NCI-H128 (cell line): ENCODE measurements at regions not wholly inside any gene's neighbourhood (a gene's known extent, or its start where the extent isn't known, plus 50 kb on each side); places are given as distances from the start of the nearest gene placed in this dataset.

Experiments used
- DNase-seq: peaks from one replicate; lab custom pipeline; 2025; ENCODE audit not compliant: unreplicated experiment; lab: John Stamatoyannopoulos, UW

GRCh38 chr4:18366892-18367291 is 345.3 kb upstream of the LCORL start:
- DNase-seq, result no peak

DNA sequence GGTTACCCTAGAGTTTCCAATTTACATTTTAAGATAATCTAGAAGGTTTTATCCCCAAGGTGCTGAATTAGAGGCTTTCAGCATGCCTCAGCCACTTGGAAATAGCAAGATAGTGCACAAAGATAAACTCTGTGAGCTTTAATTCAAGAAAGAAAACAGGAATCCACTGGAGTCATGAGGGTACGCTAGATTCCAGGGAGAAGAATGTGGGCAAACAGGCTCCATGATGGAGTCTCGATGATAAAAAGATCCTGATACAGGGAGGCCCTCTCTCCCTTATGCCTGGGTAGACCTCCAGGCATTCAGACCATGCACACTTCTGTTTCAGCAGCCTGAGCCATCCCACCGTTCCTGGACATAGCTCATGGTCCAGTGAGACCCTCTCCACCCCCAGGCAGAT is 344.6 kb upstream of the LCORL start:
- no peak for DNase-seq

DNA sequence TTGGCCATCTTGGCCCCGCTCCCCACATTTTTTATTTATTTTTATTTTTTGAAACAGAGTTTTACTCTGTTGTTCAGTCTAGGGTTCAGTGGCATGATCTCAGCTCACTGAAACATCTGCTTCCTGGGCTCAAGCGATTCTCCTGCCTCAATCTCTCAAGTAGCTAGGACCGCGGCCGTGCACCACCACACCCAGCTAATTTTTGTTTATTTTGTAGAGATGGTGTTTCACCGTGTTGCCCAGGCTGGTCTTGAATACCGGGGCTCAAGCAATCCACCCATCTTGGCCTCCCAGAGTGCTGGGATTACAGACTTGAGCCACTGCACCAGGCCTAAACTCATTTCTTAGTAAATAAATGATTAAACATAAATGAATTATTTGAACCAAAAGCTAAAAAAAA is 322.0 kb upstream of the LCORL start:
- DNase-seq, result no peak

DNA sequence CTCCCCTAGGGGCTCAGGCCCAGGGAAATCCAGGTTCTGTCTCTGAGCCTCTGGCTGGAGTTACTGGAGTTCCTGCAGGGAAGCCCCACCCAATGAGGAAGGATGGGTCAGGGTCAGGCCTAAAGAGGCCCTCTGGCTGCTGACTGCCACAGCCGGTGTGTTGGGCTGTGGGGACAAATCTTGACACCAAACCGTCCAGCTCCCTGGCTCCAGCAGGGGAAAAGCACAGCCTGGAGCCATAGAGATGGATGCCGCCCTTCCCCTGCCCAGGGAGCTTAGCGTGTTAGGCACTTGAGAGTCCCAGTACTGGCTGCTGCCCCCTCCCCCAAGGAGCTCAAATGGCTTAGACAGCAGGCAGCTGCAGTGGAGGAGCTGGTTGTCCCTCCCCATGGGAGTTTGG is 321.3 kb upstream of the LCORL start:
- DNase-seq, result no peak

GRCh38 chr4:18321956-18322530 is 300.5 kb upstream of the LCORL start:
- peak; percentile 33 for DNase-seq

DNA sequence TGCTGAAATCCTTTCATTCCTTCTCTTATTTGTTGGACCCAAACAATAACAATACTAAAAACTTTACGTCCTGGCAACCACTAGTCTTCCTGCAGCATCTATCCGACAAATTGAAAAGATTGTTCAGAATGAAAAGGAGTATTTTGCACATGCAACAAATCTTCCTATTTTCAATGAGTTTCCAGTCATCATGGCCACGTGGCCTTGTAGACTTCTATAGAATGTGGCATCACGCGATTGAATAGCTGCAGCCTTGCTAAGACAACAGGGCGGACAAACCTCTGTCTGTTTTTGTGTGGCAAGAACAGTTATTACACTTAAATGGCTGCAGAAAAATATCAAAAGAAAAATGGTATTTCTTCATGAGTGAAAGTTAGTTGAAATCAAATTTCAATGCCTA is 297.9 kb upstream of the LCORL start:
- DNase-seq, result no peak

DNA sequence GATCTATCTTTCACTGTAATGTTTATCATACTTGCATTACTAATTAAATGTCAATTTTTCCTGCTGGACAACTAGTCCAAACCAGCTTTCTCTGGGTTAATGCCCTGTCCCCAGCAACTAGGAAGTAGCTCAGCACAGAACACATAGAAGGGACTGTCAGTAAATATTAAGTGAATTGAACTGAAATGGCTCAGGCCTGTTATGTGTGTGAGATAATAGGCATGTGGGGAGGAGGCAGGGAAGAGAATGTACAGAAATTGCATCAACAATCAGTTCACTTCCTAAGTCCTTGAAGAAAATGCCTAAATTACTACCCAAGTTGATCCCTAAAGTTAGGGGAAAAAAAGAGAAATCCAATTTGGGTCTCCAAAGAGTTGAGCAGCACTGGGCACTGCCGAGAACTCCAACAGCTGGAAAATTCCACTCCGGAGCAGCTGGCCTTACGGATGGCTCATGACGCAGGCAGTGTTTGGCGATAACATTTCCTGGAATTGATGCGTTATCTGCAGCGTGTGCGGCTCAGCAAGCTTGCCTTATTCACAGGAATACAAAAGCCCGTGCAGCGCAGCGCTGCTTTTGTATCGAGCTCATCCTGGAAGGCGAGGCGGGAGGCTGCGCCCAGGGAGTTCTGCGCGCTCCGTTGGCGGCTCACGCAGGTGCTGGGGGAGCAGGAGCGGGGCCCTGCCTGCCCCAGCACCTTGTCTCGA is 297.3 kb upstream of the LCORL start:
- no peak for DNase-seq

GRCh38 chr4:18314731-18315130 is 293.2 kb upstream of the LCORL start:
- DNase-seq, result no peak

GRCh38 chr4:18297684-18298083 is 276.1 kb upstream of the LCORL start:
- DNase-seq, result no peak

DNA sequence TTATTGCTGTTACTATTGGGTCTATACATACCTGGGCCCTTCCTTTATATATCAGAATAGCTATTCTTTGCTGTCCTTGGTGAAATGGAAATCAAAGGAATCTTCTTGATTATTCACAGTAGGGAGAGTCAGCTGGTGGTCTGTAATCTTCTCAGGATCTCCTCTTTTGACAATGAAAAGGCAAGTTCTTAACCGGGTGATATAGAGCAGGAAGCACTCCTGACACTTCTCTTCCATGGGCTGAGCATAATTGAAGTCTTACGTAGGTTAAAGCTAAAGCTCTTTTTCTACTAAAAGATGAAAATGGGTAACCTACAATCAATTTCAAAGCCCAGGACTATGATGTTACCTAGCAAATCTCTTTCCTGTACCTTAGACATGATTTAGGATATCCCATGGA is 274.9 kb upstream of the LCORL start:
- DNase-seq, result no peak

GRCh38 chr4:18294846-18295245 is 273.3 kb upstream of the LCORL start:
- no peak for DNase-seq

GRCh38 chr4:18294021-18294420 is 272.5 kb upstream of the LCORL start:
- no peak for DNase-seq

GRCh38 chr4:18292411-18292810 is 270.9 kb upstream of the LCORL start:
- DNase-seq, result no peak

- DNase-seq, result no peak
Measured at GRCh38 chr4:18291981-18292380, 270.4 kb upstream of the LCORL start.

DNA sequence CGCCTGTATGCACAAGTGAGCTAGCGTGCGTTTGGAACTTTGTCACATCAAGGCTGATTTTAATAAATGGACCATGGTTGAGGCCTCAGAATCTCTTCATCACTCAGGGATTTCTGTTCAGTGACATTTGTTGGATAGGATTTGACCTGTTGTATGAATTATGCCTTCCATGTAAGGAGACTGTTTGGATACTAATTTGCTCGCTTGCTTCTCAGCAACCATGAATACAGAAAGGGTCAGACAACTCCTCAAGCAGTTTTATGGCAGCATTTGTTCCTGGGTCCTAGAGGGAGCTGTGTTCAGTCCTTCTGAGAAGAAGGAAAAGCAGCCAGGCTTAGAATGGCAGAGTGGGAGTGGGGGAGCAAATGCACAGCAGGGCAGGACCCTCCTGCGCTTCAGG is 269.7 kb upstream of the LCORL start:
- no peak for DNase-seq

DNA sequence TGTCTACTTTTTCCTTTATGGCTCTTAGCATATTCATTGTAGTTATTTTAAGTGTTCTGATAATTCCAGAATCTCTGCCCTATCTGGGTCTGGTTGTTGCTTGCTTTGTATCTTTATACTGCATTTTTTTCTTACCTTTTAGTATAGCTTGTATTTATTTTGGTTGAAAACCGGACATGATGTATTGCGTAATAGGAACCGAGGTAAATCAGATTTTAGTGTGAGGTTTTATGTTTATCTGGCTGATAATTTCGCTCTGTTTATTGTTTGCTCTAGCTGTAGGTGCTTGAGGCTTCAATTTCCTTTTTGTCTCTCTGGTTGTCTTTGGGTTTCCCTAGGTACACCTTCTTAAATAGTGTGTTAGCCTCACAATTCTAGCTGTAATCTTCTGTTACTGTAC is 263.8 kb upstream of the LCORL start:
- no peak for DNase-seq

DNA sequence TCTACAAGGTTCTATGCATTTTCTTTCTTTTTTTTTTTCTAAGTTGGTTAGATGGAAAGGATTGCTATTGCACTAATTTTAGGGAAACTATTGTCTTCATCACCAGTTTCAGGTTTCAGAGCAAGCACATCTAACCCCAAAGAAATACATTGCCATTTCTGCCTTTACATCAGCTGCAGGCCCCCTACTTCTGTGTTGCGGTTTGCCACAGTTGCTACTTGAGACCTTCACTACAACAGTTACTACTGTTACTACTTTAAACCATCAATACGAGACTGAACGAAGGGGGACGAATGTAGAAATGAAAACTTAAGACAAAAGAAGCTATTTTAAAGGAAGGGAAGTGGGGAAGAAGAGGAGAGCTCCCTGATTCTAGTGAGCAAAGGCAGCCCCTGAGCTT is 256.7 kb upstream of the LCORL start:
- DNase-seq, result no peak

- no peak for DNase-seq
Measured at GRCh38 chr4:18262832-18263231, 241.3 kb upstream of the LCORL start.

GRCh38 chr4:18252052-18252451 is 230.5 kb upstream of the LCORL start:
- DNase-seq, result no peak

DNA sequence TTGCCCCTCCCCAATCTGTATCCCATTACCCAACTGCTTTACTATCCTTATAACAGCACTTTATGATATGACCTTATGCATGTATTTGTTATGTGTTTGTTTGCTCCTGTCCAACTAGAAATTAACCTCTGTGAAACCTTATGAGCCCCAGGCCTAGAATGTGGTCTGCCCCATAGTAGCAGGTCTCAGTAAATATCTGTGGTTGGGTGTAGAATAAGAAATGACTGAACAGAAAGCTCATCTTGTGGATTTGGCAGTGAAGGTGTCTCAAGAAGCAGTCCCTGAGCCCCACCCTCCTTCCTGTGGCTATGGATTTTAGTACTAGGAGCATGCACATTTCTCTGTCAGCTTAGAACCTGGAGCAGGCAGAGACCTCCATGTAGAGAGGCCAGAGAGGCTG is 229.0 kb upstream of the LCORL start:
- DNase-seq, result no peak

DNA sequence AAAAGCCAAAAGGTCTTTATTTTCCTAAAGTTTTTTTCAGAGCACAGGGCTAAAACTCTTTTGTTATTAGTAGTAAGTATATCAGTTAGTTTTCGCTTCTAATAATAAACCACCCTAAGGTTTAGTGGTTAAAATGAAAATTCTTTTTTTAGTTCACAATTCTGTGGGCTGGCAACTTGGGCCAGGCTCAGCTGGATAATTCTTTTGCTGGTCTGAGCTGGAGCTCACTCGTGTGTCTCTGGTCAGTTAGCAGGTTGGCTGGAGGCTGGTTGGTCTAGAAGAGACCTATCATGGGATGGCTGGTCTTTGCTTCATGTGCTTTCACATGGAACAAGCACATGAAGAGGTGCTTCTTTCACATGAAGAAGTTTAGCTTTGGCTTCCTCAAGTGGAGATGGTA is 227.1 kb upstream of the LCORL start:
- DNase-seq, result no peak

DNA sequence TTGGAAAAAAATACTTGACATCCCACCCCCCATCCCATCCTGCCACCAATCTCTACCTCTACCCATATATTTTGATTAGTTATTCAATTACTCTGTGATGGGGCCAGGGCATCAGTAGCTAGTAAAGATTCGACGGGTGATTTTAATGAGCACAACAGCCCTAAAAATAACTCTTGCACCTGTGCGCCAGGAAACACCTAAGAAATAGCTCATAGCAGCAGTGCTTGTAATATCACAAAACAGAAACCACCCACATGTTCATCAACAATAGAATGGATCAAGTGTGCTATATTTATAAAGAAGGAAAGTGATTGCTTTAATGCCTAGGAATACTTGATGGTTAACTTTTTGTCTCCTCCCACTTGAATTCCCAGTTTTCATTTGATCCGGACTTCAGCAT is 225.6 kb upstream of the LCORL start:
- DNase-seq, result no peak
